Thoracic aorta (tissue), 2 donors: ENCODE measurements at regions not wholly inside any gene's neighbourhood (a gene's known extent, or its start where the extent isn't known, plus 50 kb on each side); places are given as distances from the start of the nearest gene placed in this dataset.

Experiments used
- ATAC-seq: fragments of 150-250 bp; one replicate; pipeline ENCODE4 v1.8.0; 2017; ENCODE audit warnings: low read depth; ENCODE audit not compliant: insufficient number of reproducible peaks, low FRiP score
- DNase-seq: peaks from one replicate; pipeline ENCODE4 v3.0.0-alpha.2; 2020; ENCODE audit warnings: low spot score
- H3K27ac ChIP-seq, 2 donors: fragments of 200-600 bp; sonication (generic); 1 replicate in 1 of 2; 2 replicates in 1 of 2; pipeline ENCODE4 v1.5.1; 2016; ENCODE audit warnings: mild to moderate bottlenecking in 2 of 2, moderate library complexity in 2 of 2
- H3K27me3 ChIP-seq: fragments of 200-600 bp; sonication (generic); replicated peaks from 2 replicates; pipeline ENCODE4 v1.6.0; 2016; ENCODE audit warnings: mild to moderate bottlenecking; ENCODE audit not compliant: insufficient read depth
- H3K36me3 ChIP-seq: fragments of 200-600 bp; sonication (generic); one replicate; pipeline ENCODE4 v1.5.1; 2016
- H3K4me1 ChIP-seq, 2 donors: fragments of 200-600 bp; sonication (generic); 1 replicate in 1 of 2; 2 replicates in 1 of 2; pipeline versions ENCODE4 v1.5.1 to v1.6.0; 2016; ENCODE audit warnings: low read depth in 2 of 2, mild to moderate bottlenecking in 1 of 2; ENCODE audit not compliant: control insufficient read depth in 1 of 2
- H3K4me3 ChIP-seq: fragments of 200-600 bp; sonication (generic); 2 replicates; pipeline ENCODE4 v1.5.1; 2016; ENCODE audit warnings: mild to moderate bottlenecking
- H3K9me3 ChIP-seq: fragments of 200-600 bp; sonication (generic); 2 replicates; pipeline ENCODE4 v1.5.1; 2016
- TF ChIP-seq, protein P1 (sequence below): fragments of 200-600 bp; sonication (generic); IDR thresholded peaks from one replicate; pipeline ENCODE4 v1.5.1; 2019; ENCODE audit warnings: antibody characterized with exemption

DNA sequence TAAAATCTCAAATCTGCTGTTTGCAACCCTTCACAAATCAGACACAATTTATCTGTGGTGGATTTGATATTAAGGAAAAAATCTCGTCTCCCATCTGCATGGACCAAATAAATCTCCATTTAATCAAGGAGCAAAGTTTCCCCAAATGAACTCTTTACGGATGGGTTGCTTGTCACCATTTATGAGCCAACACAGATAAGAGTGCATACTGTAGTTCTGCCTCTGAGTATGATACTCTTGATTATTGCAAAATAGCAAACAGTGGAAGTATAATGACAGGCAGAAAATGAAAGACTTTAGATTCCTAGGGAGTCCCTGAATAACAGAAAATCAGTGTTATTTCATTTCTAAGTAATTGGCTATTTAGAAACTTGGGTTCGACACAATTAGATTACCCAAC is 1395.9 kb downstream of the FAM181B start:
- TF ChIP-seq, protein P1, sequence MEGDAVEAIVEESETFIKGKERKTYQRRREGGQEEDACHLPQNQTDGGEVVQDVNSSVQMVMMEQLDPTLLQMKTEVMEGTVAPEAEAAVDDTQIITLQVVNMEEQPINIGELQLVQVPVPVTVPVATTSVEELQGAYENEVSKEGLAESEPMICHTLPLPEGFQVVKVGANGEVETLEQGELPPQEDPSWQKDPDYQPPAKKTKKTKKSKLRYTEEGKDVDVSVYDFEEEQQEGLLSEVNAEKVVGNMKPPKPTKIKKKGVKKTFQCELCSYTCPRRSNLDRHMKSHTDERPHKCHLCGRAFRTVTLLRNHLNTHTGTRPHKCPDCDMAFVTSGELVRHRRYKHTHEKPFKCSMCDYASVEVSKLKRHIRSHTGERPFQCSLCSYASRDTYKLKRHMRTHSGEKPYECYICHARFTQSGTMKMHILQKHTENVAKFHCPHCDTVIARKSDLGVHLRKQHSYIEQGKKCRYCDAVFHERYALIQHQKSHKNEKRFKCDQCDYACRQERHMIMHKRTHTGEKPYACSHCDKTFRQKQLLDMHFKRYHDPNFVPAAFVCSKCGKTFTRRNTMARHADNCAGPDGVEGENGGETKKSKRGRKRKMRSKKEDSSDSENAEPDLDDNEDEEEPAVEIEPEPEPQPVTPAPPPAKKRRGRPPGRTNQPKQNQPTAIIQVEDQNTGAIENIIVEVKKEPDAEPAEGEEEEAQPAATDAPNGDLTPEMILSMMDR = no peak
- no peaks in the 10 kb centered on the region for H3K9me3 ChIP-seq
- ATAC-seq = no peak
- H3K27ac ChIP-seq = no peak overlapping the region
- no peak overlapping the region for H3K4me3 ChIP-seq
- no peaks in the 10 kb centered on the region for H3K27me3 ChIP-seq
- no peaks in the 10 kb centered on the region for H3K36me3 ChIP-seq
- DNase-seq = no peak
- H3K4me1 ChIP-seq = no peaks in the 10 kb centered on the region

DNA sequence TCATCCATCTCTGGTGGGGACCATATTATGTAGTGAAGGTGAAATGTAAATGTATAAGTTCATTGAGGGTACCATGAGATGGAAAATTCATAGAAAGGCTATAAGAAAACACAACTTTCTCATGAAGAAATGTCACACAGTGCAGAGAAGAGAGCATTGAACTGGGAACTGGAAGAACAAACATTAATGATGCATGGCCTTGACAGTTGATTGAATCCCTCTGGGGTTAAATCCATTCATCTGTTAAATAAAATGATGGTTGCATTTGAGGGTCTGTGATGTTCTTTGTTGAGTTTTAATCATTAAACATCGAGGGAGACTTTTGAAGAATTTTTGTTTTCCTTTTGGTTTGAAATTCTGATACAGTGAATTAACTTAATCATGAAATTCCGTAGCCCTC is 1401.4 kb downstream of the FAM181B start:
- TF ChIP-seq, protein P1 = no peak
- H3K36me3 ChIP-seq = no peaks in the 10 kb centered on the region
- no peak overlapping the region for H3K27ac ChIP-seq
- DNase-seq = no peak
- no peaks in the 10 kb centered on the region for H3K27me3 ChIP-seq
- no peak for ATAC-seq
- no peaks in the 10 kb centered on the region for H3K4me1 ChIP-seq
- no peaks in the 10 kb centered on the region for H3K9me3 ChIP-seq
- H3K4me3 ChIP-seq = no peak overlapping the region

DNA sequence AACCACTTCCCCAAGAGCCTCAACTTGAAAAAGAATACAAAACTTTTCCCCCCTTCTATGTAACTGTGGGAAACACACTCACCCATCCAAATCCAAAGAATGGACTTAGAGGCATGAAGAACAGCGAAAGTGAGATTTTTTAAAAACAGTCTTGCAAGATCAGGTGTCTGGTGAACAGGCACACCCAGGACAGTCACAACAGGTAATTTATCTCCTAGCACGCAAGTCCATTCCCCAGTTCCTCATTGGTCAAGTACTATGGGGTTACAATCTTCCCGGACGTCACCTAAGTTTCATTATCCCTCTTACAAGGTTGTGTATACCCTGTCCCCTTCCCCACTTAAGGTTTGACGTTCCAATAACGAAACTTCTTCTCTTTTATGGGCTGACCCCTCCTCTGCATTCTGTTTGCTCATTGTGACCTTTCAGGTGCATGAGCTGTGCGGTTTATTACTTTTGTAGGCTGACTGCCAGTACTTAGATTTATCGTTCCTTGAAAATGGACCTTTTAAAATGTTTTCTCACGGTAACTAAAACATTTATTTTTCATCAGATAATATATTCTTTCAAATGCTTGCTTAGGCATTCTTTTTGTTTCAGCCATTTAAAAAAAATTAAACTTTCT is 1401.9 kb downstream of the FAM181B start:
- H3K36me3 ChIP-seq = no peaks in the 10 kb centered on the region
- ATAC-seq (no peak), DNase-seq (no peak)
- H3K27ac ChIP-seq = no peak overlapping the region
- TF ChIP-seq, protein P1 = no peak
- no peak overlapping the region for H3K4me3 ChIP-seq
- H3K4me1 ChIP-seq = no peaks in the 10 kb centered on the region
- H3K9me3 ChIP-seq = no peaks in the 10 kb centered on the region
- no peaks in the 10 kb centered on the region for H3K27me3 ChIP-seq

DNA sequence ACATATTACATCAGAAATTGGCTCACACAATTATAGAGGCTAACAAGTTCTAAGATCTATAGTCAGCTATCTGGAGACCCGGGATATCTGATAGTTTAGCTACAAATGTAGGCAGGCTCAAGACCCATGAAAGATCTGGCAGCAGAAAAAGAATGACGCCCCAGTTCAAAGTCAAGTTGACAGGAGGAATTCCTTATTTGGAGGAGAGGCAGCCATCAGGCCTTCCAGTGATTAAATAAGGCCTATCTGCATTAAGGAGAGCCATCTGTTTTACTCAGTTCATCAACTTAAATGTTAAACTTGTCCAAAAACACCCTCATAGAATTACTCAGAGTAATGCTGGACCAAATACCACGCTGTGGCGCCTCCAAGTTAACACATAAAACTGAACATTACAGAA is 1402.6 kb downstream of the FAM181B start:
- TF ChIP-seq, protein P1 = no peak
- DNase-seq (no peak), ATAC-seq (no peak)
- H3K27ac ChIP-seq = no peak overlapping the region
- H3K36me3 ChIP-seq = no peaks in the 10 kb centered on the region
- no peaks in the 10 kb centered on the region for H3K9me3 ChIP-seq
- no peak overlapping the region for H3K4me3 ChIP-seq
- H3K4me1 ChIP-seq = no peaks in the 10 kb centered on the region
- no peaks in the 10 kb centered on the region for H3K27me3 ChIP-seq

DNA sequence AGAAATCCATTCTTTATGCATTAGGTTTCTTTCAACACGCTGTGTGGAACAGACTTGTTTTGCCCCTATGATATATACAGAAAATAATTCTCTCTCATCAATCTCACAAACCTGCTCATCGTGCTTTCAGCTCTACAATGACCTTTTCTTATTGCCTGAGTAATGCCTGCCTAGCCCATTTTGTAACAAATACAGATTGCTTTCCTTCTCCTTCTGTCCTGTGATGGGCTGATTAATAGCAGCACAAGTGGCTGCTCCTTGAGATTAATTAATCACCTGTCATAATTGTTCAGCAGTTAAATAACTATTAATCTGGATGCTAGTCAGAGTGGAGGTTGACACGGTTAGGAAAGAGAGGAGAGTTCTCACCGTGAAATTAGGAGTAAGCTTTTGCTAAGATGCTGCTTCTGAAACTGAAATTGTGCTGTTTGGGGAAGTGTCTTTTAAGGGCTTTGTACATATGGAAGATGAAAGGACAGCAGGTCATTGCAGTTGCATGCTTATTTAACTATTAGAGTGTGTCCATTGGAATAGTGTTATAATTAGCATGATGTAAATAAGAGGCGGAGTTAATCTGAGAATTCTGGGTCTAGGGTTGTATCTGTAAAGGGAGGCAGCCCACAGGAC is 1430.5 kb downstream of the FAM181B start:
- Histone ChIP-seq H3K36me3 (no peaks in the 10 kb centered on the region), H3K27ac (no peak overlapping the region), H3K27me3 (no peaks in the 10 kb centered on the region), H3K4me1 (no peaks in the 10 kb centered on the region), H3K9me3 (no peaks in the 10 kb centered on the region), H3K4me3 (no peak overlapping the region)
- TF ChIP-seq, protein P1 = no peak
- DNase-seq (no peak), ATAC-seq (no peak)
